ENCODE measurements at regions not wholly inside any gene's neighbourhood (a gene's known extent, or its start where the extent isn't known, plus 50 kb on each side); places are given as distances from the start of the nearest gene placed in this dataset.

- no peak for DNase-seq
Measured at GRCh38 chr1:2866422-2867086, 65.1 kb upstream of the TTC34 start.

- DNase-seq = no peak
Measured at GRCh38 chr1:2867087-2867425, 65.6 kb upstream of the TTC34 start.

GRCh38 chr1:2867861-2868260 is 66.4 kb upstream of the TTC34 start:
- DNase-seq = no peak

GRCh38 chr1:2868571-2869195 is 67.2 kb upstream of the TTC34 start:
- DNase-seq = no peak

GRCh38 chr1:2871246-2871815 is 69.8 kb upstream of the TTC34 start:
- no peak for DNase-seq

- DNase-seq = no peak
Measured at GRCh38 chr1:2874207-2874606, 72.7 kb upstream of the TTC34 start.

GRCh38 chr1:2874607-2875480 is 73.4 kb upstream of the TTC34 start:
- DNase-seq = no peak

- DNase-seq = no peak
Measured at GRCh38 chr1:2875707-2876561, 74.4 kb upstream of the TTC34 start.

- DNase-seq = no peak
Measured at GRCh38 chr1:2876846-2877245, 75.4 kb upstream of the TTC34 start.

- no peak for DNase-seq
Measured at GRCh38 chr1:2877391-2877790, 75.9 kb upstream of the TTC34 start.

- no peak for DNase-seq
Measured at GRCh38 chr1:2878591-2878990, 77.1 kb upstream of the TTC34 start.

GRCh38 chr1:2879026-2879425 is 77.5 kb upstream of the TTC34 start:
- DNase-seq = no peak

GRCh38 chr1:2879591-2879990 is 78.1 kb upstream of the TTC34 start:
- no peak for DNase-seq

GRCh38 chr1:2880086-2880485 is 78.6 kb upstream of the TTC34 start:
- DNase-seq = no peak

- DNase-seq = no peak
Measured at GRCh38 chr1:2880812-2881295, 79.4 kb upstream of the TTC34 start.

- DNase-seq = no peak
Measured at GRCh38 chr1:2881556-2881955, 80.1 kb upstream of the TTC34 start.

GRCh38 chr1:2882966-2883696 is 81.6 kb upstream of the TTC34 start:
- DNase-seq = no peak

- no peak for DNase-seq
Measured at GRCh38 chr1:2885001-2885400, 83.5 kb upstream of the TTC34 start.

GRCh38 chr1:2886631-2887030 is 85.1 kb upstream of the TTC34 start:
- DNase-seq = no peak

- DNase-seq = no peak
Measured at GRCh38 chr1:2887941-2888855, 86.7 kb upstream of the TTC34 start.
